Inflammatory macrophage treated with lipopolysaccharide for 4 hours (primary cell): ENCODE measurements at regions not wholly inside any gene's neighbourhood (a gene's known extent, or its start where the extent isn't known, plus 50 kb on each side); places are given as distances from the start of the nearest gene placed in this dataset.
"Not testable (repeated sequence)": the region's sequence is repeated elsewhere in the genome, so short reads cannot be mapped to it uniquely, and the experiment has no call there.

Experiments used
- DNase-seq: peaks from one replicate; pipeline ENCODE4 v3.0.0-alpha.2; 2020

DNA sequence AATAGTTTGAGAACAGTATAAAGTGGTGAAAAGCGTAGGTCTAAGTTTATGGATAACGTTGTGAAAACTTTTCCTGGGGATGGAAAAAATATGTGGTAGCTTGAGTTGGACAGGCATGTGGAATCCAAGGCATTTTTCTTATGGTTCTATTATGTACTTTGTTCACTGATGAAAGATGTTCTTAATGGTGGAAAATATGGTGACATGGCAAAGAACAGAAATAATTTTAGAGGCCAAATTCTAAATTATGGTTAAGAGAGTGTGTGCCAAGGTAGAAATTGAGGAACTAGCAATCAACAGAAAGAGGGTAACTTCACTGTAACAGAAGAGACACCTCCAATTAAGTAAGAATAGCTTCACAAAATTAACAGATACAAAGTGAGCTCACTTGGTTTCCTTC is 427.8 kb downstream of the SLC6A15 start:
- DNase-seq, result no peak

DNA sequence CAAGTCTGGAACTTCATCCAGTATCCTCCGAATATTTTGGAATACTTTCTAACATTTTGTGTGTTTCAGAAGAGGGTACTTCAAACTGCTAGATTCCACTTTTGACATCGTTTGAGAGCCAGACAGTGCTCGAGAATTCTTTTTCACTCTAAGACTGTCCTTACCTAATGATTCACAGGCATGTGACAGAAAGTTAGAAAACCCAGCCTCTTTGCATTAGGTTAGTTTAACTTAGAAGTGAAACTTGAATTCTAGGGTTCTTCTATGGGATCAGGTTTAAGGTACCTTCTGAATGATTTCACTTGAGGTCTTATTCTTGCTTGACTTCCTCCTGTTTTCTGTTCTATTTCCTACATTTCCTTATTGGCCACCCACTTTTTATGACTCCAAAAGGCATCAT is 431.8 kb downstream of the SLC6A15 start:
- DNase-seq, result no peak

DNA sequence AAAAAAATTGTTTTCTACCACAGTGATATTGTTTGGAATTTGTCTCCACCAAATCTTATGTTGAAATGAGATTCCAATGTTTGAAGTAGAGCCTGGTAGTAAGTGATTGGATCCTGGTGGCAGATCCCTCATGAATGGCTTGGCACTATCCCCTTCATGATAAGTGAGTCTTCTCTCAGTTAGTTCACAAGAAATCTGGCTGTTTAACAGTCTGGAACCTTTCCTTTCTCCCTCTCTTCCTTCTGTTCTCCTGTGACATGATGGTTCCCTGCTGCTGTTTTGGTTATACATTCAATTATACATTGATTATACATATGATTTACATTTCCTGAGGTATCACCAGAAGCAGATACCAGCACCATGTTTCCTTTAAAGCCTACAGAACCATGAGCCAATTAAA is 442.2 kb downstream of the SLC6A15 start:
- DNase-seq, result no peak

DNA sequence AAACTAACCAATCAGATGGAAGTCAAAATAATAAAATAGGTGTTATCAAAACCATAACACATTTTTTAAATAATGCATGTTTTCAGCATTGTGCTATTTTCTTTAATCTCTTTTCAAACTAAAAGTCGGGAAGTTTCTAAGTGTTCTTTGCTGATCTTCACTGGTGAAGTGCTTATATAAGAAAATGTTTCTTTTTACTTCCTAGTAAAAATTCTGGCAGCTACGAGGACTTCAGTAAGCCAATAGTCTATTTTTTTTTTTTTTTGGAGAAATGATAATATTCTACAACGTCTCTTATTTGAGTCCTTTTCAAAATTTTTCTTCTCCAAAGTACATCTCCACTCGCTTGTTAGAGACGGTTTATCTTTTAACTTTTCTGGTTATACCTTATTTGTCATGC is 448.0 kb downstream of the SLC6A15 start:
- DNase-seq, result no peak

DNA sequence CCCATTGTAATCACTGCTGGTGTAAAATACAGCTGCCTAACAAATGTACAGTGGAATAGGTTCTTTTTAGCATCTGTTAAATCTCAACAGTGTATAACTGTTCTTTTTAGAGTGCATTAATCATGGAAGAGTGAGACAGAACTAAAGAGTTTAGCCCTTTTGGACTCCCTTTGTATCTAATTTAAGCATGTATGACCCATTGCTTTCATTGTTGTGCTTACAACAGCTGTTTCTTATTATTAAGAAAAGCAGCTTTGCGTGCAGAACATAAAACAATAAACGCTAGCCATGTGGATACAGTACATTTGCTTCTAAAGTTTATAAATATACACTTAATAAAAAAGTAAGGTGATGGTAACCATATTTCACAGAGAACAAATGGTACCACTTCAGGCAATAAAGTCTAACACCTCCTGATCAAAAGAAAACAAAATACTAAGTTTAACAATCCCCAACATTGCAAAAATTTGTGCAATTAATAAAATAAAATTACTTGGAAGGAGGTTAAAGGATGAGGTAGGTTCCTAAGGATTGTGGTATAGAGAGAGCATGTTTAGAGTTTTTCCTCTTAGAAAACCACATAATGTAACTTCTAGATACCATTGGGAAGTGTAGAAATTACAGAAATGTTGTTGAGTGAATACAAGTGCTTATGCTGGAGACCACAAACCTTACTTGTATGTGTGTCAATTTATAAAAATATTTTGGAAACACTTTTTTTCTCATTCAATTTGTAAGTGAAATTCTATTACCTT is 448.7 kb downstream of the SLC6A15 start:
- DNase-seq, result no peak

DNA sequence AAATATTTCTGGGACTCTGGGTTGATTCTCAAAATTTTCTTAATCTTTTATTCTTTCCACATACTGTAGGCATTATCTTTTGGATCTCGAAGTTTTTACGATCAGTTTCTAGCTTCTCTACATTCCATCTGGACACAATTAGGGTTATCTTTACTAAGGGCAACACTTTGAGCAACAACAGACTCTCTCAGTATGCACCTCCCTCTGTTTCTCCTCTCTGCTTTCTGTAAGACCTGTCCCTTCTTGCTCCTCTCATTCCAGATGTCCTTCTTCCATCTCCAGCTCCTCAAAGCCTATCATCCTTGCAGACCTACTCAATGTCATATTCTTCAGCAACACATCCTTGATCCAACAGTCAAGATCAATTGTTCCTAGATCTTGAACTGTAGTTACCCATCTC is 457.0 kb downstream of the SLC6A15 start:
- DNase-seq, result no peak

DNA sequence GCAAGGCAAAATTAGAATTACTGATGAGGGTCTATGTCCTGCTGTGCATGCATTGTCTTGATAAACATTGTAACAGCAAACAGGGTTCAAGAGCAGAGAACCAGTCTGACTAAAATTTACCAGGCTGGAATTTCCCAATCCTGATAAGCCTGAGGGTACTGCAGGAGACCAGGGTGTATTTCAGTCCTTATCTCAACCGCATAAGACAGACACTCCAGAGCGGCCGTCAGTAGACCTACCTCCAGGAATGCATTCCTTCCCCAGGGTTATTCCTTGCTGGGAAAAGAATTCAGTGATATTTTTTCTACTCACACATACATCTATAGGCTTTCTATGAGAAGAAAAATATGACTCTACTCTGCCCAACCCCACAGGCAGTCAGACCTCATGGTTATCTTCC is 466.1 kb downstream of the SLC6A15 start:
- DNase-seq, result not testable (repeated sequence)

DNA sequence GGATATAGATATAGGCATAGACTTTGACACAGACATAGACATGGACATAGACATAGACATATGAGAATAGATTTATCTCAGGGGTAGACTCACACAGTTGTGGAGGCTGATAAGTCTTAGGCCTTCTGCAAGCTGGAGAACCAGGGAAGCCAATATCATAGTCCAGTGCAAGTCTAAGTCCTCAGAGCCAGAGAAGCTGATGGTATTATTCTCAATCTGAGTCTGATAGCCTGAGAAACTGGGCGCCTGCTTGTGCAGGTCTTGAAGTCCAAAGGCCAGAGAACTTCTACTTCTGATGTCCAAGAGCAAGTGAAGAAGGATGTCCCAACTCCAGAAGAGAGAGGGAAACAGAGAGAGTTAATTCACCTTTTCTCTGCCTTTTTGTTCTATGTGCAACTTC is 476.5 kb downstream of the SLC6A15 start:
- DNase-seq, result no peak

DNA sequence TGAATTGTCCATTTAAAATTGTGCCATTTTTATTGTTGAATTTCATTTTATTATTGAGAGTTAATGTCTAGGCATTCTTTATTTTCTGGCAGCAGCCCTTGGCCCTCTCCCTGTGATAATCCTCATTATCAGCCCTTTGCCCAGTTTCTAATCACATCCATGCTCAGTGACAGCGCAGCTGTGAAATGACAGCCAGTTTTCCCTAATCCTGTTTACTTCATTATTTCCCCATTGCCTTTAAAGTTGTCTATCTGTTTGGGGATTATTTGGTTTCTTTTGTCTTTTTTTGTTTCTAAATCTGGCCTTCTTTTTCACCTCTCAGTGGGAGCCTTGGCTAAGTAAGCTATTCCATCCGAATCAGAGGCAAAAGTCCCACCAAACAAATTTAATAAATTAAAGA is 476.9 kb downstream of the SLC6A15 start:
- DNase-seq, result no peak

DNA sequence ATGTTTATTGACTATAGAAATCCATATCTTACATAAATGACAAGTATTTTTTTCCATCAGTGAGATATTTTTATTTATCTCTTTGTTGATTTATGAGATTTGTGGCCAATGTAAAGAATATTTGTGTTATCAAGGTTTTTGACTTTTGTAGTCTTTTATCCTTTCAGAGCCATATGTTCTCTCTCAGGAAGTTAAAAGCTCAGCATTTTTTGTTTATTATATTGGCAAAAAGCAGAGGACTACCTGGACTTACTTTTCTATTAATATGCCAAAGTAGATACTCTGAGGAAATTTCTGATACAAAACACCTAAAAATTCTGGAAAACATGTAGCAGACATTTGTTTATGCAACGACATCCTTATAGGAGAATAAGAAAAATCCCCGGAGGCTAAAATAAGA is 490.3 kb downstream of the SLC6A15 start:
- no peak for DNase-seq

DNA sequence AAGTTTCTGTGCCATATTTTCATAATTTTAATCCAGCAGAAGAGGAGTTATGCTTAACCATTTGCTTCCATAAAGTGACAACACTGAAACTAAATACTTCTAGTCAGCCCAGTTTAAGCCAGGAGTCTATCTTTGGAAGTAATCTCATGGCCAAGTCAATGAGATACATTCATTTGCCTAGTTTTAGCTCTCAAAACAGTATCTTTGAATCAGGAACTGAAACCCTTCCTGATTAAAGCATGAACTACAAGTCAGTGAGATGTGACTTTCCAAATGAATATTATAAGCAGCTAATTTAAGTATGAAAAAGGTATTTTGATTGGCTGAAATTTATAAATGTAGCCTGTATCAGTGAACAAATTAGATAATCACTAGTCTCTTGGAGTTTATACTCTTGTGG is 491.5 kb downstream of the SLC6A15 start:
- DNase-seq, result no peak

DNA sequence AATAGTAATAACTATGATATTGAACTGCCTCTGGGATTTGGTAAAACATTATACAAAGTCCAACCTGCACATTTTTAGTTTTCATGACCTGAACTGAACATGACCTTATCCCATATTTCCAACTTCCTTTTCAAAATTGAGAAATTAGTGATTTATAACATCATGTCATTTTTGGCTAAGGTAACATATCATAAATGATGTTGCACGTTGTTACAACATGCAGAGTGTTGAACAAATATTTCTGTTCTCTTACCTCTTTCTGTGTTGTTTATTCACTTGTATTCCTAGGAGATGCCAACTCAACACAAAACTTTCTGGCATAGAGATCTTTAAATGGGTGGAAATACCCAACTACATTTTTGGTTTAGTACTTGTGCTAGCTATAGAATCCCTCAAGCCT is 496.0 kb downstream of the SLC6A15 start:
- DNase-seq, result no peak

DNA sequence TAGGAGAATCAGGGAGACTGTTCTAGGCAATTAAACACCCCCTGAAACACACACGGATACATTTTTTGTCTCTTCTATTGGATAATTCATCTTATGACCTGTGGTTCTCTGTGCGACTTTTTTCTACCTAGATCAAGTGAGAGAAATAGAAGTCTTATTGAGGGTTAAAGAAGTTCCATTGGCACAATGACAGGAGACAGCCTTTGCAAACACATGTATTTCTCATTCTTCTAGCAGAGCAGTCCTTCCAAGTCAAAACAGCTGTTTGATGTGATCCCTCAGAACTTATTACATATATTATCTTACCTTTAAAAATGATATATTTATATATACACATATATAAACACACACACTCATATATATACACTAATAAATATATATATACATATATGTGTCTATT is 496.7 kb downstream of the SLC6A15 start:
- DNase-seq, result no peak

DNA sequence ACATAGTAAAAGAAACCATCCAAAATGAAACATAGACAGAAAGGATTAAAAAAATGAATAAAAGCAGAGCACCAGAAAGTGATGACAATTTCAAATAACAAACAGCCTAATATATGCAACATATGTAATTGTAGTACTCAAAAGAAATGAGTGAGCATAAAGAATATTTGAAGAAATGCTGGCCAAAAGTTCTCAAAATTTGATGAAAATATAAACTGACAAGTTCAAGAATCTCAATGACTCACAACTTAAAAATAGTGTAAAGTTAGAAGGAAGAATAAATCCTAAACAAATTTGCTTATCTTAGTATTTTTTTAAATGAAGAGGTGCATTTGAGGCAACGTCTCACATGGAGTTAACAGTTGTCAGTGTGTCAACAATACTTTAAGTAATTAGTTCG is 498.9 kb downstream of the SLC6A15 start:
- no peak for DNase-seq

DNA sequence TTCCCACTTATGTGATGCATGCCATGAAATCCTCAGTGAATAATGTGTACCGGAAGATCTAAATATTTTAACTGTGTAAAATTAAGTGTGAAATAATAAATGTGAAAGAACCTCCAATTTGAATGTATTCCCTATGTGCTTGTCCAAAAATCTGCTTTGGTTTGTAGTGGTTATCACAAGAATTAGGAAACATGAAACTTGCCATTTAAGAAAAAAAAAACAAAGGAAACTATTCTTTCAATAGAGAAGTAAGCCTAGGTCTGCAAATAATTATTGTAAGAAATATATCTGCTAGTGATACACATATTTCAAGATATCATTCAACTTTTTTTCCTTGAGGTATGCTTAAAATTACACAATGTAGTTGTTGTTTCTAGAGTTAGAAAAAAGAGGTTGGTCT is 500.4 kb downstream of the SLC6A15 start:
- no peak for DNase-seq

DNA sequence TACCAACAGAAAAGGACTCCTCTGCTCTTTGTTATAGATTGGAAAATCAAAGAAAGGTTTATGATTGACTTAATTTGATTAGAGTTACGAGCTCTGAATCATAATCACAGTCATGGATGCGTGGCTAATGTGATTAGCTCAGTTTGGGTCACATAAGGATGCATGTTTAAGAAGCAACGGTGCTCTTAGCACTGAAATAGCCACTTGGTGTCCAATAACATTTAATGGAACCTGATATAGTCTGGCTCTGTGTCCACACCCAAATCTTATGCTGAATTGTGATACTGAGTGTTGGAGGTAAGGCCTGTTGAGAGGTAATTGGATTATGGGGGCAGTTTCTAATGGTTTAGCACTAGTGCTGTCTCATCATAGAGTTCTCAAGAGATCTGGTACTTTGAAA is 501.6 kb downstream of the SLC6A15 start:
- no peak for DNase-seq

DNA sequence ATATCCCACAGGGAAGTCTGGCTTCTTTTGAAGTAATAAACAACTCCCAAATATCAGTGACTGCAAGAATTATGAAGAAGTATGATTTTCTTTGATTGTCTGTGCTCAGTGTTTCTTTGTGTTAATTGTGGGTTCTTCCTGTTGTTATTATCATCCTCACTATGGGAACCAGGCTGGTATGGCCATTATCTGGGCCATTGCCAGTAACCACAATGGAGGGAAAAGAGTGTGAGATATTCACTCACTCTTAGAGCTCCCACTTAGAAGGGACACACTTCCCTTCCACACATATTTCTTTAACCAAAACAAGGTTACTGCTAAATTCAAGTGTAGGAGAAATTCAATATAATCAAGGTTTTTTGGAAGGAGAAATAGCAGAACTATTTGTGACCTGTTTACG is 503.7 kb downstream of the SLC6A15 start:
- no peak for DNase-seq

DNA sequence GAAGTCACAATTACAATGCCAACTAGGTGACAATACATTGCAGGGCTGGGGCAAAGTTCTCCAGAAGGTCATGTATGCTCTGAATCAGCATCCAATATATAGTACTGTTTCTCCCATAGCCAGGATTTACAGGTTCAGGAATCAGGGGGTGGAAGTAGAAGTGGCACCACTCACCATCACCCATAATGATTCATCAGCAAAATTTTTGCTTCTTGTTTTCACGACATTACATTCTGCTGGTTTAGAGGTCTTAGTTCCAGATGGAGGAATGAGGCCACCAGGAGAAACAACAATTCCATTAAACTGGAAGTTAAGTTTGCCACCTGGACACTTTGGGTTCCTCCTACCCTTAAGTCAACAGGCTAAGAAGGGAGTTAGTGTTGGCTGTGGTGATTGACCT is 505.9 kb downstream of the SLC6A15 start:
- not testable (repeated sequence) for DNase-seq

DNA sequence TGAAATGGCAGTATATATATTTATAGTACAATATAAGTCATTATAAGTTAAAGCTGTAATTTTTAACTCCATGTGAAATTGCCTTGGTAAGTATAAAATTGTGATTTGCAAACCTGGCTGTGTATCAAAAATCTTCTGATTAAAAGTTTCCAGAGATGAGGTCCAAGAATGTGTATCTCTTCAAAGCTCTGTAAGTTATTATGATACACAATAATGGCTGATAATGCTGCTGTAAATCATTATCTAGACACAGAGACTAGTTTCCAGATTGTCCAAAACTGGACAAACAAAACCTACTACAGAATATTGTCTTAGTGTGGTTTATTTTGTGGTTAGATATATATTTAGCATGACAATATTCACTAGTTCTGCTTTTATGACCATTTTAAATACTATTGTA is 514.8 kb downstream of the SLC6A15 start:
- DNase-seq, result no peak

DNA sequence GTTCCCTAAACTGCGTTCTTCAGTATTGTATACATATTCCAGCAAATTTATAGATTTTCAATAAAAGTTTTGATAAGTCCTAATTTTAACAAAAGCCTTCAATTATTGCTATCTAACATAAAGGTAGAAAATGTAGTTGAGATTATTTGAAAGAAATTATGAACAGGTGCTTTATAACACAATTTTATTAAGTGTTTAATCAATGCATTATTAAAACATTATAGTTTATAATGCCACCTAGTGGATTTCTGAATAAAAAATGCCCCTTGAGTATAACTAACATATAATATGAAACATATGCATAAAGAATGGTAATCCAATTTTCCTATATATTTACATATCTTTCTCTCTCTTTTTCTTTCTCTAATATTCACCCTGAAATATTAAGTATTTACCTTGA is 515.3 kb downstream of the SLC6A15 start:
- no peak for DNase-seq

DNA sequence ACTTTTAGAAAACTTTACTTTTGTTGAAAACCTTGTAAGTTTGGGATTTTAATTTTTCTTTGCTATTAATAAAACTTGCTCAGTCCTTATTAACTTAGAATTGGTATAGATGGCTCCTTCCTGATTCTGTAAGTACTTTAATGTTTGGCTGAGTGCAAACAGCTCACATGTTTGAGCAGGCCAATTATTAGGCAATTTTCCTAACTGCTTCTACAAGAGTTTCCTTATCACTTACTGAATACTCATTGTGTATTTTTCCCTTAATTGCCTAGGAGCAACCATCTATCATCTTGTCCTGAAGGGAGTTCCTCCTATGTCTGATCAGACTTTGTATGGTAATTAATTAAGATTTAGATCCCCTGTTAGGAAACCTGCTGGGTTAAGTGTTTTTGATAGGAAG is 521.4 kb downstream of the SLC6A15 start:
- DNase-seq, result not testable (repeated sequence)

DNA sequence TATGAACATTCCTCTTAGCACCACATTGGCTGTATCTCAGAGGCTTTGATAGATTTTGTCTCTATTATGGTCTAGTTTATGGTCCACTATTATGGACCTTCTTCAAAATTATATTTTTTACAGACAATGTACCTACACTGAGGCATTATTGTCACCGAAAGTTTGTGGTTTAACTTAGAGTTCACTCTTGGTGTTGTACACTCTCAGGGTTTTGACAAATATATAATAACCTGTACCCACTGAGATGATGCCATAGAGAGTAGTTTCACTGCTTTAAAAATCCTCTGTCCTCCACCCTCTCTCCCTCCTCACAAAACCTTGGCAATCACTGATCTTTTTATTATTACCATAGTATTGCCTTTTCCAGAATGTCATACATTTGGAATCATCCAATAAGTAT is 528.2 kb downstream of the SLC6A15 start:
- no peak for DNase-seq

DNA sequence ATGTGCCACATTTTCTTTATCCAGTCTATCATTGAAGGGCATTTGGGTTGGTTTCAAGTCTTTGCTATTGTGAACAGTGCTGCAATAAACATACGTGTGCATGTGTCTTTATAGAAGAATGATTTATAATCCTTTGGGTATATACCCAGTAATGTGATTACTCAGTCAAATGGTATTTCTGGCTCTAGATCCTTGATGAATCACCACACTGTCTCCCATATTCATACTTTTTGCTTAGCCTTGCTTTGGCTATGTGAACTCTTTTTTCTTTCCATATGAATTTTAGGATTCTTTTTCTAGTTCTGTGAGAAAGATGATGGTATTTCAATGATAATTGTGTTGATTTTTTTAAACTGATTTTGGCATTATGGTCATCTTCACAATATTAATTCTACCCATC is 530.1 kb downstream of the SLC6A15 start:
- not testable (repeated sequence) for DNase-seq

DNA sequence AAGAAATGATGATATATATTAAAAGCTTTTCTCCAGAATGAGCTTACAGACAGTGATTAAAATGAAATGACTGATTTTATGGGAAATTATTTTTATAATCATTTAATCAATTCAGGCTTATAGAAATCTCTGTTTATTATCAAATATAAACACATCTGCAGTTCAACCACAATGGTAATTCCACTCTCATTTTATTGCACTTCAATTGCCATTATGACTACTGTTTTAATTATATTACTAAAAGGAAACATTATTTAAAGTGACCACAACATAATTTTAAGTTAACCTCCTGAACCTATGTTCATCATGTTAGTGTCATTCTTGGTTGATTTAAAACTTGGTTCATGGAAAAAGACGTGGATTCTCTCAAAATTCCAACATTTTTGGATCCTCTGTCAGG is 536.3 kb downstream of the SLC6A15 start:
- no peak for DNase-seq

DNA sequence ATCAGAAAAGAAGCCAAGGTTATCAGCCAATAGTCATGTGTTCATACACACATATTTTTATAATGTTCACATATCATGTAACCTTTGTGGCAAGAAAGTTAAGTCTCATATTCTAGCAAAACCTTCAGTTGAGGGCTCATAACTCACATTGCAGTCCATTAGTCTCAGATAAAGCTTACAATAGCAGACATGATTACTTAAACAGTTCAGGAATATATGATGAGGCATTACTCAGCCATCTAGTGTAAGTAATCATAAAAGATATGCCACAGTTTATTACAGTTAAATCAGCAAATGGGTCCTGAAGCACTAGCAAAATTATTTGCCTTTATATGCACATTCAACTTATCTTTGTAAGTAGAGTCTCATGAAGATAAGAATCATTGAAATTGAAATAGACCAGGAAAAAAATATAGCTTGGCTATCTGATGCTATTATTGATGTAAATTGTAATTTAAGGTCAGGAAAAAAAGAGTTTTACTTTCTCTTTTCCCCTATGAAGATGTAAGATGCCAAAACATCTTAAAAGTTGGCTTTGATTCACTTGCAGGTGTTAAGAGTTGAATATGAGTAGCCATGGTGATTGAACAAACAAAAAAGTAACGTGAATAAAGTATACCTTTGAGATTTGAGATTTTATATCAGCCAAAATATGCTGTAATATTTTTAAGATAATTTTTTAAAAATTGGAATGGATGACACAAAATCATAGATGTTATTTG is 537.0 kb downstream of the SLC6A15 start:
- no peak for DNase-seq
